ENCODE measurements at regions not wholly inside any gene's neighbourhood (a gene's known extent, or its start where the extent isn't known, plus 50 kb on each side); places are given as distances from the start of the nearest gene placed in this dataset.
"Not testable (repeated sequence)": the region's sequence is repeated elsewhere in the genome, so short reads cannot be mapped to it uniquely, and the experiment has no call there.

GRCh38 chr10:64430690-64431323, 909.6 kb downstream of the REEP3 start:
- no peak overlapping the region for H3K27ac ChIP-seq
- H3K36me3 ChIP-seq = no peaks in the 10 kb centered on the region
- no peaks in the 10 kb centered on the region for H3K9me3 ChIP-seq
- no peak for TF ChIP-seq CTCF (IDR thresholded peaks at IDR 0.05)
- no peak for DNase-seq
- H3K27me3 ChIP-seq = no peaks in the 10 kb centered on the region
- no peak overlapping the region for H3K4me3 ChIP-seq
- H3K4me1 ChIP-seq = no peaks in the 10 kb centered on the region
- intact Hi-C loops (cut with DNase I; ENCODE audit: low total_unique reads) = no loop called here

- H3K27ac ChIP-seq; H3K9me3 ChIP-seq; intact Hi-C loops (cut with DNase I; ENCODE audit: low total_unique reads); H3K4me1 ChIP-seq; H3K36me3 ChIP-seq; H3K27me3 ChIP-seq; H3K4me3 ChIP-seq; DNase-seq: not testable (repeated sequence)
Observed at GRCh38 chr10:64441872-64442271, 920.7 kb downstream of the REEP3 start.

- no peak for TF ChIP-seq CTCF (IDR thresholded peaks at IDR 0.05)
- Histone ChIP-seq H3K27me3 (no peaks in the 10 kb centered on the region), H3K36me3 (no peaks in the 10 kb centered on the region), H3K4me1 (no peaks in the 10 kb centered on the region), H3K4me3 (no peak overlapping the region), H3K9me3 (no peaks in the 10 kb centered on the region), H3K27ac (no peak overlapping the region)
- intact Hi-C loops (cut with DNase I; ENCODE audit: low total_unique reads) = no loop called here
- no peak for DNase-seq
Observed at GRCh38 chr10:64444163-64444562, 923.0 kb downstream of the REEP3 start.

- Histone ChIP-seq H3K4me3 (no peak overlapping the region), H3K27me3 (no peaks in the 10 kb centered on the region), H3K36me3 (no peaks in the 10 kb centered on the region), H3K27ac (no peak overlapping the region), H3K9me3 (no peaks in the 10 kb centered on the region), H3K4me1 (no peaks in the 10 kb centered on the region)
- no peak for DNase-seq
- no peak for TF ChIP-seq CTCF (IDR thresholded peaks at IDR 0.05)
- intact Hi-C loops (cut with DNase I; ENCODE audit: low total_unique reads) = no loop called here
Observed at GRCh38 chr10:64444564-64444963, 923.4 kb downstream of the REEP3 start.

GRCh38 chr10:64449603-64450002, 928.4 kb downstream of the REEP3 start:
- no peak for TF ChIP-seq CTCF (IDR thresholded peaks at IDR 0.05)

GRCh38 chr10:64450312-64450711, 929.1 kb downstream of the REEP3 start:
- intact Hi-C loops (cut with DNase I; ENCODE audit: low total_unique reads) = no loop called here
- no peak for DNase-seq
- H3K4me1 ChIP-seq = no peaks in the 10 kb centered on the region
- H3K4me3 ChIP-seq = no peak overlapping the region
- no peaks in the 10 kb centered on the region for H3K9me3 ChIP-seq
- no peaks in the 10 kb centered on the region for H3K27me3 ChIP-seq
- no peaks in the 10 kb centered on the region for H3K36me3 ChIP-seq
- H3K27ac ChIP-seq = no peak overlapping the region
- no peak for TF ChIP-seq CTCF (IDR thresholded peaks at IDR 0.05)

More at GRCh38 chr10:64449603-64450002, 928.4 kb downstream of the REEP3 start:
- Histone ChIP-seq H3K36me3 (no peaks in the 10 kb centered on the region), H3K27me3 (no peaks in the 10 kb centered on the region), H3K4me3 (no peak overlapping the region), H3K9me3 (no peaks in the 10 kb centered on the region), H3K27ac (no peak overlapping the region), H3K4me1 (no peaks in the 10 kb centered on the region)
- intact Hi-C loops (cut with DNase I; ENCODE audit: low total_unique reads) = no loop called here
- DNase-seq = no peak
